ENCODE measurements at regions not wholly inside any gene's neighbourhood (a gene's known extent, or its start where the extent isn't known, plus 50 kb on each side); places are given as distances from the start of the nearest gene placed in this dataset.

GRCh38 chr15:94677202-94677790 is 445.9 kb downstream of the MCTP2 start:
- DNase-seq (ENCODE audit: low read depth, low spot score) = no peak

- no peak for DNase-seq (ENCODE audit: low read depth, low spot score)
These were observed 450.8 kb downstream of the MCTP2 start for GRCh38 chr15:94682171-94682570.

- DNase-seq (ENCODE audit: low read depth, low spot score) = no peak
These were observed 452.5 kb downstream of the MCTP2 start for GRCh38 chr15:94683902-94684301.

- DNase-seq (ENCODE audit: low read depth, low spot score) = no peak
These were observed 459.8 kb downstream of the MCTP2 start for GRCh38 chr15:94691169-94691568.

GRCh38 chr15:94692710-94693109 is 461.3 kb downstream of the MCTP2 start:
- no peak for DNase-seq (ENCODE audit: low read depth, low spot score)

GRCh38 chr15:94700211-94700610 is 468.9 kb downstream of the MCTP2 start:
- DNase-seq (ENCODE audit: low read depth, low spot score) = no peak

GRCh38 chr15:94701281-94701985 is 470.1 kb downstream of the MCTP2 start:
- no peak for DNase-seq (ENCODE audit: low read depth, low spot score)

- DNase-seq (ENCODE audit: low read depth, low spot score) = no peak
These were observed 472.2 kb downstream of the MCTP2 start for GRCh38 chr15:94703596-94703995.

- DNase-seq (ENCODE audit: low read depth, low spot score) = no peak
These were observed 473.1 kb downstream of the MCTP2 start for GRCh38 chr15:94704421-94704820.

- DNase-seq (ENCODE audit: low read depth, low spot score) = no peak
These were observed 473.6 kb downstream of the MCTP2 start for GRCh38 chr15:94704946-94705345.

GRCh38 chr15:94709319-94709718 is 478.0 kb downstream of the MCTP2 start:
- no peak for DNase-seq (ENCODE audit: low read depth, low spot score)

- DNase-seq (ENCODE audit: low read depth, low spot score) = no peak
These were observed 490.8 kb downstream of the MCTP2 start for GRCh38 chr15:94722024-94722636.

GRCh38 chr15:94723801-94724200 is 492.4 kb downstream of the MCTP2 start:
- DNase-seq (ENCODE audit: low read depth, low spot score) = no peak

GRCh38 chr15:94731286-94731685 is 499.9 kb downstream of the MCTP2 start:
- no peak for DNase-seq (ENCODE audit: low read depth, low spot score)

- no peak for DNase-seq (ENCODE audit: low read depth, low spot score)
These were observed 503.1 kb downstream of the MCTP2 start for GRCh38 chr15:94734460-94734859.

- DNase-seq (ENCODE audit: low read depth, low spot score) = no peak
These were observed 504.9 kb downstream of the MCTP2 start for GRCh38 chr15:94736236-94736635.

- DNase-seq (ENCODE audit: low read depth, low spot score) = no peak
These were observed 508.3 kb downstream of the MCTP2 start for GRCh38 chr15:94739639-94740038.

- no peak for DNase-seq (ENCODE audit: low read depth, low spot score)
These were observed 509.1 kb downstream of the MCTP2 start for GRCh38 chr15:94740469-94740868.

- no peak for DNase-seq (ENCODE audit: low read depth, low spot score)
These were observed 512.3 kb downstream of the MCTP2 start for GRCh38 chr15:94743668-94744067.

GRCh38 chr15:94744080-94744793 is 512.9 kb downstream of the MCTP2 start:
- no peak for DNase-seq (ENCODE audit: low read depth, low spot score)

GRCh38 chr15:94745371-94745770 is 514.0 kb downstream of the MCTP2 start:
- no peak for DNase-seq (ENCODE audit: low read depth, low spot score)

GRCh38 chr15:94747510-94747909 is 516.1 kb downstream of the MCTP2 start:
- no peak for DNase-seq (ENCODE audit: low read depth, low spot score)

Data from brain pericyte (primary cell).